CD14-positive monocyte (primary cell): ENCODE measurements at regions not wholly inside any gene's neighbourhood (a gene's known extent, or its start where the extent isn't known, plus 50 kb on each side); places are given as distances from the start of the nearest gene placed in this dataset.

Experiments
- DNase-seq, 3 donors: peaks; one replicate each; pipeline ENCODE4 v3.0.0-alpha.2; 2011 to 2022
- H2AFZ ChIP-seq: 2 replicates; pipeline ENCODE4 v1.6.0; 2012; ENCODE audit warnings: mild to moderate bottlenecking, low read depth, low read length, inconsistent platforms; ENCODE audit not compliant: insufficient read depth, poor library complexity, severe bottlenecking
- H3K27ac ChIP-seq, 2 donors: 1 replicate in 1 of 2; 2 replicates in 1 of 2; pipeline ENCODE4 v1.5.1; 2012 to 2013; ENCODE audit warnings: low read length in 2 of 2, control low read depth in 1 of 2, inconsistent platforms in 1 of 2, low read depth in 1 of 2, mild to moderate bottlenecking in 1 of 2
- H3K27me3 ChIP-seq, 2 donors: one replicate each; pipeline versions ENCODE4 v1.6.0 to v1.6.1; 2011 to 2013; ENCODE audit warnings: low read length in 2 of 2; ENCODE audit not compliant: control insufficient read depth in 2 of 2, insufficient read depth in 2 of 2
- H3K36me3 ChIP-seq, 2 donors: replicated peaks in 1 of 2; 1 replicate in 1 of 2; 2 replicates in 1 of 2; pipeline versions ENCODE4 v1.5.1 to v1.6.1; 2012 to 2013; ENCODE audit warnings: low read length in 2 of 2, control low read depth in 1 of 2, inconsistent platforms in 1 of 2, mild to moderate bottlenecking in 1 of 2; ENCODE audit not compliant: insufficient read depth in 2 of 2, control insufficient read depth in 1 of 2
- H3K4me1 ChIP-seq, 2 donors: 1 replicate in 1 of 2; 2 replicates in 1 of 2; pipeline versions ENCODE4 v1.5.1 to v1.6.1; 2012 to 2013; ENCODE audit warnings: low read length in 2 of 2, control low read depth in 1 of 2, inconsistent platforms in 1 of 2, mild to moderate bottlenecking in 1 of 2, moderate library complexity in 1 of 2; ENCODE audit not compliant: insufficient read depth in 2 of 2, control insufficient read depth in 1 of 2
- H3K4me2 ChIP-seq: replicated peaks from 2 replicates; pipeline ENCODE3; 2012; ENCODE audit warnings: low read length, moderate library complexity, mild to moderate bottlenecking; ENCODE audit not compliant: poor library complexity, severe bottlenecking; ENCODE audit errors: extremely low read depth
- H3K4me3 ChIP-seq, 3 experiments: fragments of 200-600 bp in 1 of 3; sonication (generic) in 1 of 3; replicated peaks in 1 of 3; 1 replicate in 2 of 3; 2 replicates in 1 of 3; pipeline ENCODE4 v1.5.1; 2011 to 2013; ENCODE audit warnings: low read length in 3 of 3, mild to moderate bottlenecking in 3 of 3, control low read depth in 2 of 3, low read depth in 2 of 3, inconsistent platforms in 1 of 3, moderate library complexity in 1 of 3
- H3K79me2 ChIP-seq: 2 replicates; pipeline ENCODE4 v1.6.0; 2012; ENCODE audit warnings: mild to moderate bottlenecking, control low read depth, inconsistent platforms, low read length, moderate library complexity; ENCODE audit not compliant: insufficient read depth
- H3K9ac ChIP-seq: 2 replicates; pipeline ENCODE4 v1.6.0; 2017; ENCODE audit warnings: low read length, mild to moderate bottlenecking; ENCODE audit not compliant: insufficient read depth, poor library complexity, severe bottlenecking
- H3K9me3 ChIP-seq, 2 donors: replicated peaks in 1 of 2; 1 replicate in 1 of 2; 2 replicates in 1 of 2; pipeline versions ENCODE4 v1.5.1 to v1.6.1; 2012 to 2013; ENCODE audit warnings: low read length in 2 of 2, control low read depth in 1 of 2; ENCODE audit not compliant: control insufficient read depth in 1 of 2, insufficient read depth in 1 of 2
- H4K20me1 ChIP-seq: 2 replicates; pipeline ENCODE4 v1.6.0; 2012; ENCODE audit warnings: mild to moderate bottlenecking, low read length, control low read depth, moderate library complexity; ENCODE audit not compliant: insufficient read depth
- H3K27ac Mint-ChIP-seq, 7 donors: one replicate each; pipeline ENCODE4 v1.8.0; 2020; ENCODE audit warnings: mild to moderate bottlenecking in 7 of 7, mixed read lengths in 7 of 7, moderate library complexity in 6 of 7, inconsistent platforms in 2 of 7
- H3K27me3 Mint-ChIP-seq, 3 donors: one replicate each; pipeline ENCODE4 v1.8.0; 2021 to 2022; ENCODE audit warnings: low read depth in 3 of 3, mild to moderate bottlenecking in 3 of 3, mixed read lengths in 3 of 3, moderate library complexity in 3 of 3, inconsistent platforms in 1 of 3
- H3K36me3 Mint-ChIP-seq, 2 donors: one replicate each; pipeline ENCODE4 v1.8.0; 2020; ENCODE audit warnings: mixed read lengths in 2 of 2, inconsistent platforms in 1 of 2, mild to moderate bottlenecking in 1 of 2
- H3K4me1 Mint-ChIP-seq: one replicate; pipeline ENCODE4 v1.8.0; 2020; ENCODE audit warnings: mild to moderate bottlenecking, mixed read lengths
- H3K4me3 Mint-ChIP-seq, 2 donors: one replicate each; pipeline ENCODE4 v1.8.0; 2020; ENCODE audit warnings: mild to moderate bottlenecking in 2 of 2, mixed read lengths in 2 of 2, moderate library complexity in 1 of 2
- H3K9me3 Mint-ChIP-seq, 7 donors: one replicate each; pipeline ENCODE4 v1.8.0; 2020 to 2022; ENCODE audit warnings: mixed read lengths in 7 of 7, mild to moderate bottlenecking in 6 of 7, moderate library complexity in 6 of 7, inconsistent platforms in 2 of 7
- CTCF ChIP-seq: fragments of 200-600 bp; IDR thresholded peaks from one replicate; pipeline ENCODE4 v1.8.0; 2022; ENCODE audit warnings: antibody characterized with exemption, mild to moderate bottlenecking
- WGBS: methylation state at CpG from one replicate; pipeline ENCODE4 v1.1.5; 2013; ENCODE audit warnings: missing lambda C conversion rate; ENCODE audit not compliant: insufficient coverage; 5-methylcytosine and 5-hydroxymethylcytosine counted together
- intact Hi-C, 2 donors: fragments of 100-400 bp; cut with micrococcal nuclease; formaldehyde crosslinking; loops; one replicate each; pipeline versions ENCODE4 v1.15.0 to v1.15.1; 2023

GRCh38 chr6:133595111-133595761 lies 293.7 kb upstream of the TCF21 start:
- 83% methylated on average over 4 of the region's 7 CpGs for WGBS
- H3K27me3 Mint-ChIP-seq, result peaks cover 0 to 2% (median 0%) of the 10 kb centered on the region in 3 donors
- Histone ChIP-seq H3K4me3 (no peak overlapping the region), H3K79me2 (no peaks in the 10 kb centered on the region), H3K4me1 (no peaks in the 10 kb centered on the region), H2AFZ (no peak overlapping the region), H3K9me3 (no peaks in the 10 kb centered on the region), H4K20me1 (no peaks in the 10 kb centered on the region), H3K27me3 (no peaks in the 10 kb centered on the region), H3K36me3 (no peaks in the 10 kb centered on the region), H3K9ac (no peak overlapping the region), H3K27ac (no peak overlapping the region), H3K4me2 (no peak overlapping the region)
- no peak for TF ChIP-seq CTCF
- no peaks in the 10 kb centered on the region for H3K36me3 Mint-ChIP-seq
- DNase-seq, result no peak
- no peak overlapping the region for H3K4me3 Mint-ChIP-seq
- no peak overlapping the region for H3K27ac Mint-ChIP-seq
- intact Hi-C loops, result no loop called here
- H3K4me1 Mint-ChIP-seq, result no peaks in the 10 kb centered on the region
- H3K9me3 Mint-ChIP-seq, result peaks cover 0 to 2% (median 0%) of the 10 kb centered on the region in 7 donors

- H3K9ac ChIP-seq, result no peak overlapping the region
- no peaks in the 10 kb centered on the region for H3K9me3 ChIP-seq
- Mint-ChIP-seq H3K4me1 (no peaks in the 10 kb centered on the region), H3K36me3 (no peaks in the 10 kb centered on the region), H3K27me3 (no peaks in the 10 kb centered on the region), H3K27ac (no peak overlapping the region), H3K4me3 (no peak overlapping the region), H3K9me3 (peaks cover 0 to 2% (median 0%) of the 10 kb centered on the region in 7 donors)
- H2AFZ ChIP-seq, result no peak overlapping the region
- 94% methylated on average over 2 of the region's 3 CpGs for WGBS
- no peak overlapping the region for H3K4me2 ChIP-seq
- no peaks in the 10 kb centered on the region for H3K27me3 ChIP-seq
- H3K4me1 ChIP-seq, result no peaks in the 10 kb centered on the region
- no peaks in the 10 kb centered on the region for H3K36me3 ChIP-seq
- intact Hi-C loops, result no loop called here
- no peaks in the 10 kb centered on the region for H4K20me1 ChIP-seq
- no peak overlapping the region for H3K4me3 ChIP-seq
- TF ChIP-seq CTCF, result no peak
- DNase-seq, result no peak
- no peak overlapping the region for H3K27ac ChIP-seq
- H3K79me2 ChIP-seq, result no peaks in the 10 kb centered on the region
Measured at GRCh38 chr6:133606852-133607251, 282.1 kb upstream of the TCF21 start.
